Activated CD4-positive, CD25-positive, alpha-beta regulatory T cell treated with anti-CD3 and anti-CD28 coated beads, Interleukin-2, amount 50 U/mL, for 16 hours (primary cell): ENCODE measurements at regions not wholly inside any gene's neighbourhood (a gene's known extent, or its start where the extent isn't known, plus 50 kb on each side); places are given as distances from the start of the nearest gene placed in this dataset.
"Not testable (repeated sequence)": the region's sequence is repeated elsewhere in the genome, so short reads cannot be mapped to it uniquely, and the experiment has no call there.

ENCODE experiments used
- DNase-seq: peaks from one replicate; pipeline ENCODE4 v3.0.0-alpha.2; 2020; ENCODE audit warnings: low read depth, low spot score

- no peak for DNase-seq
Measured at GRCh38 chr6:147909640-147910039, 401.1 kb downstream of the SAMD5 start.

GRCh38 chr6:147910281-147910680 is 401.8 kb downstream of the SAMD5 start:
- DNase-seq, result no peak

DNA sequence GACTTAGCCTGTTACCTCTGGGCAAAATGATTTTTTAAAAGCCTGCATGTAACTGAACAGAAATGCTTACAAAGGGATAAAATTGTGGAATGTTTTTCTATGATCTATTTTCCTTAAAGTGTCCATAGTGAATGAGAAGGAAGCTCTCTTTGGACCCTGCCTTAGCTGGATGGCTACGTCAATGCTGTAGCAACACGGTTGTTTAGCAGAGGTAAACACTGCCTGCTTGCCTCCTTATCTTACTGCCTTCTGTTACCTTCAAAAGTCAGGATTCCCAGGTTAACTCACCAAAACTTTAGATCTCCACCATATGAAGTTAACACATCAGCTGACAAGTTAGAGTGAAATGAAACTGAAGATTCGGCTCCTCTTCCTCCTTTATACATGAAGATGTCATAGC is 402.6 kb downstream of the SAMD5 start:
- no peak for DNase-seq

DNA sequence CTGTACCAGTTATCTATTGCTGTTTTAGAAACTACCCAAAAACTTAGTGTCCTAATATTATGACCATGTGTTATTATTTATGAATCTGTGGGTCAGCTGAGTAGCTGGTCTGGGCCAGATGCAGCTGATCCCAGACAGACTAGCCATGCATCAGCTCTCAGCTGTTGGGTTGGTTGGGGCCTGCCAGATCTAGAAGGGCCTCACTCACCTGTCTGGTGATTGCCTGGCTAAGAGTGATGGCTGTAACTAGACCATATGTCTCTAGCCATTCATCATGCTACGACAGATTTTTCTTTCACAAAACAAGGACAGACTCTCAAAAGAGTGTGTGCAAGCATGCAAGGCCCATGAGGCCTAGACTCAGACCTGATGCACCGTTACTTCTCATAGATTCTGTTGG is 403.2 kb downstream of the SAMD5 start:
- DNase-seq, result no peak

DNA sequence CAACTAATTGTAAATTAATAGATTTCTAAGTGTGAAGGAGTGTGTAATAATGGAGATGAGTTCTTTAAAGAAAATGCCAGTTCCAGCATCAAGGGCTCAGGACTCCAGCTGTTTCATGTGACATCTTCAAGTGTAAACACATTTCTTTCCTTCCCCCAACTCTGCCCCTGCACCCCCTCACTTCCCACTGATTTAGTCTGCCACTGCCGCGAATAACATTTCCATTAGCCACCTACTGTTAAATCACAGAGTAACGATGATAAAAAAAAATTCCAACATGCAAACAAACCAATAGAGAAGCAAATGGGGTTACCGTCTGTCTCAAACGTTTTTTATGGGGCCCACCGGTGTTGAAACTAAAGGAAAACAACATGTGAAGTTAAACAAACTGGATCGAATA is 414.3 kb downstream of the SAMD5 start:
- no peak for DNase-seq

DNA sequence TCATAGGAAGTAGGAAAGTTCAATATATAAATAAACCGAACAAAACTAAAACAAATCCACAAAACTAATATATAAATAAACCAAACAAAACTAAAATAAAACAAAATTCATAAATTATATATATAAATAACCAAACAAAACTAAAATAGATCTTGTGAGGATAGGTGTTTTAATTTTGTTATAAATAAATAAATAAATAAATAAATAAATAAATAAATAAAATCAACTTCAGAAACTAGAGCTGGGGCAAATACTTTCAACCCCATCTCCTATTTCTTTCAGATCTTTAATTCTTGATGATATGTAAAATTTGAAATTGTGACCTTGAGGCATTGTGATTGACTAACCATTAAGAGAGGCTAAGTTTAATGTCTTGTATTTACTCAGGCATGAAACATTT is 416.1 kb downstream of the SAMD5 start:
- DNase-seq, result no peak

- no peak for DNase-seq
Measured at GRCh38 chr6:147925826-147926225, 416.8 kb upstream of the SASH1 start.

- DNase-seq, result no peak
Measured at GRCh38 chr6:147930745-147931144, 411.9 kb upstream of the SASH1 start.

DNA sequence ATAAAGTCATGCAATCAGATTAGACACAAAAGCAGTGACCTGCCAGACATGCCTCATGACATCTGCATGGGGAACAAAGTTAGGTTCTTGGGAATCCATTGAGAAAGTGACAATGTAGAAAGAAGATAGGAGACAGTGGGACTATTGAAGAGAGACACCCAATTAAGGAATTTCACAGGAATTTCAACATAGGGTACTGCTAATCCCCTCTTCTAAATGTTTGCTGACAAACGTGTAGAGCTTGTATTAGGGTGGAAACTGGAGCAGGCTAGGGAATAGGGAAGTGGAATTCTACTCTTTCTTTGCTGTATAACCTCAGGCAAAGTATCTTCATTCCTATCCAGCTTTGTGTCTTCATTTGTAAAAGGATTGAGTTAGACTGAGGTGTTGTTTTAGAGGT is 409.4 kb upstream of the SASH1 start:
- no peak for DNase-seq

- no peak for DNase-seq
Measured at GRCh38 chr6:147935656-147936055, 407.0 kb upstream of the SASH1 start.

- no peak for DNase-seq
Measured at GRCh38 chr6:147936703-147937470, 405.8 kb upstream of the SASH1 start.

GRCh38 chr6:147941143-147941542 is 401.5 kb upstream of the SASH1 start:
- DNase-seq, result no peak

GRCh38 chr6:147942363-147942762 is 400.3 kb upstream of the SASH1 start:
- no peak for DNase-seq

GRCh38 chr6:147944122-147944521 is 398.5 kb upstream of the SASH1 start:
- no peak for DNase-seq

- no peak for DNase-seq
Measured at GRCh38 chr6:147947521-147947920, 395.1 kb upstream of the SASH1 start.

GRCh38 chr6:147949981-147950622 is 392.5 kb upstream of the SASH1 start:
- no peak for DNase-seq

DNA sequence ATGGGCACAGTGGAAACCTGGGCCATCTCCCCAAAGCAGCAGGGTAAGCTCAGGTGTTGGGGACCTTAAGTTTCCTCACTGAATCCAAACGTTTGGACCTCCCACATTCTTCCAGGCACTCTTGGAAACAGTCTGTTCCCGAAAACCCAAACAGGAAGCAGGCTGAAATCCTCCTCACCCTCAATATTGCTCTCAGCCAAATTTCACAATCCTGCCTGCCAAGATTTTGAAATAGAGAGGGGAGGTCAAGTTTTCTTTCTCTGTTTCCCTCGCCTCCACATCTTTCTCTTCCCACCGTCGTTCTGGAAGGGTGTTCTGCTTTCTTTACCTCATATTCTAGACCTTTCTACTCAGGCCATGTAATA is 392.0 kb upstream of the SASH1 start:
- no peak for DNase-seq

GRCh38 chr6:147951726-147952125 is 390.9 kb upstream of the SASH1 start:
- DNase-seq, result no peak

- no peak for DNase-seq
Measured at GRCh38 chr6:147954938-147955337, 387.7 kb upstream of the SASH1 start.

DNA sequence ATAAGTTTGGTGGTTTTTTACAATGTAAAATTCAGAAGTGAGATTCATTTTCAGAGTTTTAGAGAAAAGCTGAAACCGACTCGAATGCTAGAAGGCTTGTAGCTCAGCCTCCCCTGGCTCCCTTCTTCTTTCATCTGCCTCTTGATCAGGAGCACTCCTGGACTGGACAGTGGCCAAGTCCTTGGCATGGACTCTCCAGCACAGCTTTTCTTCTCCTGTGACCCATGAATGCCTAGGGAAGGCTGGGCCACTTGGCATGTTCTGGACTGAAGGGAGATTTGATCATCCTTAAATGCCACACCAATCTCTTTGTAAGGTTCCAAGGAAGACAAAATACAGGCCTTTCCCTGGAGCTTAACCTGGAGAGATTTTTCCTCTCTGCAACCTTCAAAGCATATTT is 384.0 kb upstream of the SASH1 start:
- DNase-seq, result no peak

DNA sequence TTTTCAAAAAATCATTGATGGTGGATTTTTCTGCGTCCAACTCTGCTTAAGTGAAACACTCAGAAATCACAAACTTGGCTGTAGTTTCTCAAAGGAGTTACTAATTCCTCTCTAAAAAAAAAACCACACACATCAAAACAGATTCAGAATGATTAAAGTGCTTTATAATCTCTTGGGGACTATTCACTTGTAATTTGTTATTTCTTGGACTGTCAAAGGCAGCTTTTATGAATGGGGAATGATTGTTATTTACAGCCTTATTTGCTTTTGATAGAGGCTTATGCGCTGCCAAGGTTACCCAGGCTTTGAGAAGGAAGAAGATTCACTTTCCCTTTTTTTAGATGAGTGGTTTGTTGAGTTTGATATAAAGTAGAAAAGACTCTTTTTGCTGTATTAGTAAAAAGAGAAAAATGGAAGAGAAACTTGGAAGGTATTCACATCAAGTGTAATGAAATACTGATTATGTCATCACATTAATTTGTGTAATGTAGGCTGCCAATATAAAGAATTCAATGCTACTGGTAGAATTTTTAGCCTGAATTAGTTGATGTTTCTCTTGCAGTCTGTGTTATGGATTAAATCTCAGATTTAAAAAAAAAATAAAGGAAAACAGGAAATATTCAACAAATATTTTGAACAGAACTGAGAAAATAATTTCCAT is 381.0 kb upstream of the SASH1 start:
- no peak for DNase-seq

GRCh38 chr6:147965448-147965847 is 377.2 kb upstream of the SASH1 start:
- DNase-seq, result not testable (repeated sequence)

DNA sequence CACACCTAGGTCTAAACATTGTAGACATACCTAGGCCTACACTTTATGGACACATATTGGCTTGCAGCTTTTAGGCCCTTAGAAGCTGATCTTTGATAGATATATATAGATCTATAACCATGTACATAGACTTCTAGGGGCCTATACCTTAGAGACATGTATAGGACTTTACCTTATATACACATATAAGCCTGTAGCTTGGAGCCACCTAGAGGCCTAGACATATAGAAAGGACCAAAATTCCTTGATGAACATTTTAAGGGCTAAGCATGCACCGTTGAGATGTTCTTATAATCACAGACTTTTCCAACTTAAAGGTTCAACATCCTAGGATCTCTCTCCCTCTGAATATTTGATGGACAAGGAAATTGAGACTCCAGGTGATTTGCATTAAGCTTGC is 371.7 kb upstream of the SASH1 start:
- DNase-seq, result no peak
